SK-N-SH (cell line): ENCODE measurements at regions not wholly inside any gene's neighbourhood (a gene's known extent, or its start where the extent isn't known, plus 50 kb on each side); places are given as distances from the start of the nearest gene placed in this dataset.

ENCODE experiments used
- CTCF ChIA-PET: fragments of 300-600, 350-600 bp; formaldehyde crosslinking; extraction: SDS; loops from one replicate; lab custom pipeline; 2021; lab: Yijun Ruan, JAX
- POLR2A ChIA-PET: fragments of 350-600 bp; sonication (Branson Sonifier 250); formaldehyde crosslinking; extraction: SDS; loops from one replicate; lab custom pipeline; 2020; ENCODE audit warnings: antibody characterized with exemption, inconsistent platforms; lab: Yijun Ruan, JAX
- DNase-seq: peaks from one replicate; pipeline ENCODE4 v3.0.0; 2012
- H2AFZ ChIP-seq: fragments of 200-600 bp; sonication (generic); 2 replicates; pipeline ENCODE4 v1.8.1; 2016; ENCODE audit warnings: antibody characterized with exemption, mild to moderate bottlenecking, low read depth
- H3F3A ChIP-seq: fragments of 200-600 bp; sonication (generic); replicated peaks from 2 replicates; pipeline ENCODE3; 2016; ENCODE audit warnings: antibody characterized with exemption, mild to moderate bottlenecking; ENCODE audit not compliant: insufficient read depth
- H3K27ac ChIP-seq, 2 experiments: fragments of 200-500 bp in 1 of 2; fragments of 200-600 bp in 1 of 2; sonication (Bioruptor generic) in 1 of 2; sonication (generic), shearing (Covaris generic) in 1 of 2; 2 replicates each; pipeline versions ENCODE4 v1.5.1 to v1.6.1; 2014 to 2016; ENCODE audit warnings: low read depth in 2 of 2, inconsistent platforms in 1 of 2, low read length in 1 of 2, mild to moderate bottlenecking in 1 of 2, mixed read lengths in 1 of 2
- H3K27me3 ChIP-seq: fragments of 200-600 bp; sonication (generic), shearing (Covaris generic); 2 replicates; pipeline ENCODE4 v1.6.1; 2016; ENCODE audit warnings: mixed run types; ENCODE audit not compliant: insufficient read depth
- H3K36me3 ChIP-seq, 2 experiments: fragments of 200-500 bp in 1 of 2; fragments of 200-600 bp in 1 of 2; sonication (Bioruptor generic) in 1 of 2; sonication (generic) in 1 of 2; replicated peaks in 1 of 2; 2 replicates each; pipeline versions ENCODE3 to v1.5.1; 2014 to 2016; ENCODE audit warnings: low read length in 1 of 2, mild to moderate bottlenecking in 1 of 2; ENCODE audit not compliant: insufficient read depth in 2 of 2, control insufficient read depth in 1 of 2
- H3K4me1 ChIP-seq, 2 experiments: fragments of 200-500 bp in 1 of 2; fragments of 200-600 bp in 1 of 2; sonication (Bioruptor generic) in 1 of 2; sonication (generic), shearing (Covaris generic) in 1 of 2; 2 replicates each; pipeline versions ENCODE4 v1.5.1 to v1.6.1; 2014 to 2016; ENCODE audit warnings: low read depth in 1 of 2, low read length in 1 of 2, mixed run types in 1 of 2; ENCODE audit not compliant: insufficient read depth in 2 of 2, control insufficient read depth in 1 of 2
- H3K4me2 ChIP-seq: fragments of 200-600 bp; sonication (generic), shearing (Covaris generic); 2 replicates; pipeline ENCODE4 v1.6.1; 2017; ENCODE audit warnings: mixed run types
- H3K4me3 ChIP-seq, 2 experiments: fragments of 200-500 bp in 1 of 2; fragments of 200-600 bp in 1 of 2; sonication (Bioruptor generic) in 1 of 2; sonication (generic), shearing (Covaris generic) in 1 of 2; 2 replicates each; pipeline versions ENCODE4 v1.5.1 to v1.8.1; 2014 to 2016; ENCODE audit warnings: low read depth in 2 of 2, inconsistent platforms in 1 of 2, low read length in 1 of 2, mild to moderate bottlenecking in 1 of 2, mixed read lengths in 1 of 2, moderate library complexity in 1 of 2
- H3K79me2 ChIP-seq: fragments of 200-600 bp; sonication (generic); 2 replicates; pipeline ENCODE4 v1.8.1; 2017; ENCODE audit warnings: mild to moderate bottlenecking; ENCODE audit not compliant: insufficient read depth
- H3K9ac ChIP-seq: fragments of 200-600 bp; sonication (generic); 2 replicates; pipeline ENCODE4 v1.6.1; 2017; ENCODE audit warnings: mixed run types
- H3K9me2 ChIP-seq: fragments of 200-600 bp; sonication (generic); 2 replicates; pipeline ENCODE4 v1.6.1; 2017; ENCODE audit warnings: mixed run types
- H3K9me3 ChIP-seq: fragments of 200-600 bp; sonication (generic); 2 replicates; pipeline ENCODE4 v1.6.1; 2017; ENCODE audit warnings: mixed run types, mild to moderate bottlenecking, moderate library complexity
- H4K20me1 ChIP-seq: fragments of 200-600 bp; sonication (generic); 2 replicates; pipeline ENCODE4 v1.6.1; 2017; ENCODE audit warnings: mild to moderate bottlenecking, mixed run types; ENCODE audit not compliant: insufficient read depth
- CHD2 ChIP-seq: fragments of 150-350 bp; IDR thresholded peaks from 2 replicates; pipeline ENCODE4 v1.6.1; 2018; ENCODE audit warnings: low read length; ENCODE audit not compliant: partially characterized antibody
- ELF1 ChIP-seq: IDR thresholded peaks from 2 replicates; pipeline ENCODE4 v1.4.0; 2012
- EP300 ChIP-seq, 2 experiments: IDR thresholded peaks; 2 replicates each; pipeline versions ENCODE4 v1.4.0 to v1.6.1; 2012; ENCODE audit warnings: borderline replicate concordance in 1 of 2, low read depth in 1 of 2, low read length in 1 of 2
- EZH2phosphoT487 ChIP-seq: fragments of 200-600 bp; sonication (generic); IDR thresholded peaks from 2 replicates; pipeline ENCODE4 v1.6.1; 2017; ENCODE audit warnings: low read depth, mixed run types, mild to moderate bottlenecking, antibody characterized with exemption, moderate library complexity, borderline replicate concordance
- FOSL2 ChIP-seq: IDR thresholded peaks from 2 replicates; pipeline ENCODE4 v1.4.0; 2012; ENCODE audit warnings: low read depth, mild to moderate bottlenecking, moderate library complexity, borderline replicate concordance
- FOXJ3 ChIP-seq: sonication (generic); formaldehyde crosslinking; IDR thresholded peaks from 2 replicates; pipeline ENCODE4 v1.5.1; 2020; ENCODE audit warnings: mild to moderate bottlenecking, missing genetic modification reagents
- GABPA ChIP-seq: IDR thresholded peaks from 2 replicates; pipeline ENCODE4 v1.4.0; 2012; ENCODE audit warnings: low read depth, mild to moderate bottlenecking
- IRF3 ChIP-seq: fragments of 150-350 bp; IDR thresholded peaks from 2 replicates; pipeline ENCODE4 v1.6.1; 2016; ENCODE audit warnings: mild to moderate bottlenecking, low read depth, low read length
- JUND ChIP-seq: IDR thresholded peaks from 2 replicates; pipeline ENCODE4 v1.4.0; 2012
- MXI1 ChIP-seq: IDR thresholded peaks from 2 replicates; pipeline ENCODE4 v1.6.1; 2012; ENCODE audit warnings: mild to moderate bottlenecking, low read depth, low read length, improper control_type of control experiment
- NFIC ChIP-seq: IDR thresholded peaks from 2 replicates; pipeline ENCODE4 v1.4.0; 2012; ENCODE audit warnings: borderline replicate concordance
- NRF1 ChIP-seq: IDR thresholded peaks from 2 replicates; pipeline ENCODE4 v1.6.1; 2012; ENCODE audit warnings: low read depth, mild to moderate bottlenecking, low read length
- POLR2AphosphoS5 ChIP-seq: IDR thresholded peaks from 2 replicates; pipeline ENCODE4 v1.6.1; 2012; ENCODE audit warnings: low read depth, low read length
- RFX5 ChIP-seq: IDR thresholded peaks from 2 replicates; pipeline ENCODE4 v1.6.1; 2012; ENCODE audit warnings: mild to moderate bottlenecking, improper control_type of control experiment, low read length
- RXRA ChIP-seq: IDR thresholded peaks from 2 replicates; pipeline ENCODE4 v1.4.0; 2012; ENCODE audit warnings: low read depth, mild to moderate bottlenecking, borderline replicate concordance
- TAF1 ChIP-seq: IDR thresholded peaks from 2 replicates; pipeline ENCODE4 v1.6.1; 2012; ENCODE audit warnings: low read depth, mild to moderate bottlenecking, low read length, moderate library complexity, borderline replicate concordance
- TCF12 ChIP-seq: IDR thresholded peaks from 2 replicates; pipeline ENCODE4 v1.4.0; 2012
- USF1 ChIP-seq: IDR thresholded peaks from 2 replicates; pipeline ENCODE4 v1.4.0; 2012; ENCODE audit warnings: low read depth, borderline replicate concordance
- ZBTB33 ChIP-seq: IDR thresholded peaks from 2 replicates; pipeline ENCODE4 v1.4.0; 2012; ENCODE audit warnings: low read depth, borderline replicate concordance
- WGBS: methylation state at CpG from one replicate; pipeline ENCODE4 v1.1.6; 2017; ENCODE audit warnings: low lambda C conversion rate; 5-methylcytosine and 5-hydroxymethylcytosine counted together

- no peaks in the 10 kb centered on the region for H4K20me1 ChIP-seq
- CTCF ChIA-PET: interaction anchor here (1.6 kb wide), 1 partner anchor 445 kb away, joined by 4 read pairs; no protein-coding TSS in a partner anchor
- H3K9me2 ChIP-seq: no peaks in the 10 kb centered on the region
- no peaks in the 10 kb centered on the region for H3K36me3 ChIP-seq
- WGBS: 35% methylated on average over 2 of the region's 2 CpGs
- no peaks in the 10 kb centered on the region for H3K9me3 ChIP-seq
- H3K79me2 ChIP-seq: no peaks in the 10 kb centered on the region
- no peaks in the 10 kb centered on the region for H3K27me3 ChIP-seq
- POLR2A ChIA-PET: no interaction called here
- no peaks in the 10 kb centered on the region for H3F3A ChIP-seq
- TF ChIP-seq FOSL2 (no peak), GABPA (no peak), TAF1 (no peak), RXRA (no peak), TCF12 (no peak), IRF3 (no peak), MXI1 (no peak), EZH2phosphoT487 (no peak), NRF1 (no peak), JUND (no peak), ELF1 (no peak), RFX5 (no peak), NFIC (no peak), FOXJ3 (CRISPR knock-in tag) (no peak), ZBTB33 (no peak), USF1 (no peak)
- no peak for DNase-seq
- H3K9ac ChIP-seq: no peak overlapping the region
- H3K4me1 ChIP-seq: no peaks in the 10 kb centered on the region
- no peak overlapping the region for H3K4me2 ChIP-seq
- no peak overlapping the region for H3K4me3 ChIP-seq
- no peak overlapping the region for H2AFZ ChIP-seq
- no peak overlapping the region for H3K27ac ChIP-seq
Measured at GRCh38 chr13:39170711-39171110, 132.5 kb downstream of the NHLRC3 start.

- Histone ChIP-seq H3K4me3 (no peak overlapping the region), H3K4me1 (no peaks in the 10 kb centered on the region), H3K27me3 (no peaks in the 10 kb centered on the region), H3K9ac (no peak overlapping the region), H3K27ac (no peak overlapping the region), H3K9me2 (no peaks in the 10 kb centered on the region), H3K36me3 (no peaks in the 10 kb centered on the region), H2AFZ (no peak overlapping the region), H3K79me2 (no peaks in the 10 kb centered on the region)
- CTCF ChIA-PET: no interaction called here
- WGBS: 30% methylated on average over 3 of the region's 3 CpGs
- POLR2A ChIA-PET: no interaction called here
- TF ChIP-seq ZBTB33: no peak
- TF ChIP-seq TAF1: no peak
- no peak for TF ChIP-seq CHD2
- no peak for TF ChIP-seq FOSL2
- no peak for TF ChIP-seq POLR2AphosphoS5
- no peak for TF ChIP-seq NRF1
- no peak for TF ChIP-seq EP300 (IDR thresholded peaks at IDR 0.05; ENCODE audit: borderline replicate concordance in 1 of 2, low read depth in 1 of 2, low read length in 1 of 2)
- TF ChIP-seq, all 33 proteins: peak for 0
- Histone ChIP-seq H3F3A (no peaks in the 10 kb centered on the region), H4K20me1 (no peaks in the 10 kb centered on the region), H3K4me2 (no peak overlapping the region), H3K9me3 (no peaks in the 10 kb centered on the region)
- no peak for DNase-seq
Measured at GRCh38 chr13:39185326-39185725, 147.1 kb downstream of the NHLRC3 start.
